Chondrocyte (in vitro differentiated cells): ENCODE measurements at regions not wholly inside any gene's neighbourhood (a gene's known extent, or its start where the extent isn't known, plus 50 kb on each side); places are given as distances from the start of the nearest gene placed in this dataset.
"Not testable (repeated sequence)": the region's sequence is repeated elsewhere in the genome, so short reads cannot be mapped to it uniquely, and the experiment has no call there.

Source experiments
- DNase-seq: peaks from one replicate; pipeline ENCODE4 v3.0.0; 2021; ENCODE audit warnings: mixed read lengths, low spot score
- H3K27ac Mint-ChIP-seq: one replicate; pipeline ENCODE4 v1.8.0; 2021; ENCODE audit warnings: mild to moderate bottlenecking, moderate library complexity, mixed read lengths; ENCODE audit not compliant: unreplicated experiment
- H3K27me3 Mint-ChIP-seq: 2 replicates; pipeline ENCODE4 v1.8.0; 2021; ENCODE audit warnings: low read depth, mixed read lengths
- H3K36me3 Mint-ChIP-seq: 2 replicates; pipeline ENCODE4 v1.8.0; 2021; ENCODE audit warnings: low read depth, mixed read lengths
- H3K4me1 Mint-ChIP-seq: 2 replicates; pipeline ENCODE4 v1.8.0; 2021; ENCODE audit warnings: low read depth, mild to moderate bottlenecking, mixed read lengths
- H3K4me3 Mint-ChIP-seq: one replicate; pipeline ENCODE4 v1.8.0; 2021; ENCODE audit warnings: mild to moderate bottlenecking, moderate library complexity, mixed read lengths; ENCODE audit not compliant: unreplicated experiment
- H3K9me3 Mint-ChIP-seq: 2 replicates; pipeline ENCODE4 v1.8.0; 2021; ENCODE audit warnings: low read depth, mixed read lengths
- CTCF ChIP-seq: fragments of 200-600 bp; sonication (generic); IDR thresholded peaks from 2 replicates; pipeline ENCODE4 v1.5.0; 2021; ENCODE audit warnings: antibody characterized with exemption, mild to moderate bottlenecking, moderate library complexity

- Mint-ChIP-seq H3K27ac (no peak overlapping the region), H3K9me3 (peaks cover 24% of the 10 kb centered on the region), H3K4me1 (no peaks in the 10 kb centered on the region), H3K27me3 (no peaks in the 10 kb centered on the region), H3K36me3 (peaks cover 6% of the 10 kb centered on the region), H3K4me3 (no peak overlapping the region)
- no peak for TF ChIP-seq CTCF
- DNase-seq, result no peak
These were observed 397.7 kb downstream of the TMEM38B start for GRCh38 chr9:106092083-106092482.

- Mint-ChIP-seq H3K4me3 (no peak overlapping the region), H3K36me3 (no peaks in the 10 kb centered on the region), H3K9me3 (peaks cover 6% of the 10 kb centered on the region), H3K27me3 (no peaks in the 10 kb centered on the region), H3K27ac (no peak overlapping the region), H3K4me1 (no peaks in the 10 kb centered on the region)
- no peak for TF ChIP-seq CTCF
- no peak for DNase-seq
These were observed 408.5 kb downstream of the TMEM38B start for GRCh38 chr9:106102821-106103220.

DNA sequence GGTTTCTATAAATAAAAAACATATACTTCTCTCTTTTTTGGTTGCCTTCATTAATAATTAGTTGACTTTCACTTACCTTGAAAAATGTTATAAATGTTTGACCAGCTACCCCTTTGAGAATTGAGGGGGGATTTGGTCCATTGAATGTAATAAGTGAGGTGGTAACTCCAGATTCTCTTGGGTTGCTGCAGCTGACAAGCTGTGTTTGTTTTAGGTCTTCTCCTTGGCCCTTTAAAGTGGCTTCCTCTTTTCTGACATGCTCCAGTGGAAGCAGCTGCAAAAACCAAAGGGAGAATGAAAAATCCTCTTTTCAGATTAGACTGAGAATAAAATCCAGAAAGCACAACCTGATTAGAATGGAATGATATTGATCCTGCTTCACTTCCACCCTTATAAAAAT is 410.5 kb downstream of the TMEM38B start:
- no peak for DNase-seq
- no peak overlapping the region for H3K27ac Mint-ChIP-seq
- H3K4me3 Mint-ChIP-seq, result no peak overlapping the region

DNA sequence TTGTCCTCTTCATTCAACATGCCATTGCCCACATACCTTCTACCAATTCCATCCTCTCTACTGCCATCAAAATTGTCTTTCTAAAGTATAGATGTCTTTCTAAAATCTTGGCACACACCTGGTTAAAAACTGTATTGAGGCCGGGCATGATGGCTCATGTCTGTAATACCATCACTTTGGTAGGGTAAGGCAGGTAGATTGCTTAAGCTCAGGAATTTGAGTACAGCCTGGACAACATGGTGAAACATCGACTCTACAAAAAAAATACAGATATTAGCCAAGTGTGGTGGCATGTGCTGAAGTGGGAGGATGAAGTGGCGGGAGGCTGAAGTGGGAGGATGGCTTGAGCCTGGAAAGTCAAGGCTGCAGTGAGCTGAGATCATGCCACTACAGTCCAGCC is 412.1 kb downstream of the TMEM38B start:
- H3K9me3 Mint-ChIP-seq, result peaks cover 7% of the 10 kb centered on the region
- H3K4me1 Mint-ChIP-seq, result no peaks in the 10 kb centered on the region
- H3K36me3 Mint-ChIP-seq, result no peaks in the 10 kb centered on the region
- DNase-seq, result no peak
- H3K27ac Mint-ChIP-seq, result no peak overlapping the region
- no peak overlapping the region for H3K4me3 Mint-ChIP-seq
- no peak for TF ChIP-seq CTCF
- H3K27me3 Mint-ChIP-seq, result no peaks in the 10 kb centered on the region

More for the DNA sequence above, 410.5 kb downstream of the TMEM38B start:
- TF ChIP-seq CTCF, result no peak
- Mint-ChIP-seq H3K27me3 (no peaks in the 10 kb centered on the region), H3K9me3 (peaks cover 7% of the 10 kb centered on the region), H3K36me3 (no peaks in the 10 kb centered on the region), H3K4me1 (no peaks in the 10 kb centered on the region)

DNA sequence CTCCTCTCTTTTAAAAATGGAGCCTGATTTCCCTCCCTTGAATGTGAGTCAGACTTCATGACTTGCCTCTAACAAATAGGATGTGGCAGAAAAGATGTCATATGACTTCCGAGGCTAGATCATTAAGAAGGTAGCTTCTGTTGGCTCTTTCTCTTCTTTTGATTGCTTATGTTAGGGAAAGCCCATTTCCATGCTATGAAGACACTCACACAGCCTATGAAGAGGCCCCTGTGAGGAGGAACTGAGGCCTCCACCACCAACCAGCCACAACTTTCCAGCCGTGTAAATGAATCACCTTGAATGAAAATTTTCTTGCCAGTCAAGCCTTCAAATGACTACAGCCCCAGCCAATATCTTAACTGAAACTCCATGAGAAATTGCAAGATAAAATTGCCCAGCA is 413.4 kb downstream of the TMEM38B start:
- no peaks in the 10 kb centered on the region for H3K36me3 Mint-ChIP-seq
- no peak for TF ChIP-seq CTCF
- H3K27me3 Mint-ChIP-seq, result no peaks in the 10 kb centered on the region
- no peak for DNase-seq
- H3K27ac Mint-ChIP-seq, result no peak overlapping the region
- H3K9me3 Mint-ChIP-seq, result peaks cover 7% of the 10 kb centered on the region
- no peaks in the 10 kb centered on the region for H3K4me1 Mint-ChIP-seq
- H3K4me3 Mint-ChIP-seq, result no peak overlapping the region

DNA sequence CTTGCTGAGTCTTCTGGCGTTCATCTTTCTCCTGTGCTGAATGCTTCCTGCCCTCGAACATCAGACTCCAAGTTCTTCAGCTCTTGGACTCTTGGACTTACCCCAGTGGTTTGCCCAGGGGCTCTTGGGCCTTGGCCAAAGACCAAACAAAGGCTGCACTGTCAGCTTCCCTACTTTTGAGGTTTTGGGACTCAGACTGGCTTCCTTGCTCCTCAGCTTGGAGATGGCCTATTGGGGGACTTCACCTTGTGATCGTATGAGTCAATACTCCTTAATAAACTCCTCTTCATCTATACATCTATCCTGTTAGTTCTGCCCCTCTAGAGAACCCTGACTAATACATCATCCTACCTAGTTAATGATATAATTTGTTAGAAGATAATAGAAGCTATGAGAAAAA is 415.4 kb downstream of the TMEM38B start:
- not testable (repeated sequence) for H3K27ac Mint-ChIP-seq, H3K9me3 Mint-ChIP-seq, H3K4me1 Mint-ChIP-seq, H3K4me3 Mint-ChIP-seq, DNase-seq, H3K36me3 Mint-ChIP-seq, H3K27me3 Mint-ChIP-seq
